D341Med (cell line): ENCODE measurements at regions not wholly inside any gene's neighbourhood (a gene's known extent, or its start where the extent isn't known, plus 50 kb on each side); places are given as distances from the start of the nearest gene placed in this dataset.

ENCODE experiments used
- DNase-seq: peaks from one replicate; pipeline ENCODE4 v3.0.0; 2012; ENCODE audit warnings: low spot score

GRCh38 chr7:8379264-8379663, 54.1 kb upstream of the NXPH1 start:
- no peak for DNase-seq

GRCh38 chr7:8380130-8380529, 53.3 kb upstream of the NXPH1 start:
- no peak for DNase-seq

- no peak for DNase-seq
These were observed 51.2 kb upstream of the NXPH1 start for GRCh38 chr7:8382004-8382730.
